Liver (tissue), 8 donors: ENCODE measurements at regions not wholly inside any gene's neighbourhood (a gene's known extent, or its start where the extent isn't known, plus 50 kb on each side); places are given as distances from the start of the nearest gene placed in this dataset.

Source experiments
- DNase-seq: peaks from one replicate; pipeline ENCODE4 v3.0.0-alpha.2; 2017; ENCODE audit warnings: low spot score
- H3K27ac ChIP-seq, 2 donors: one replicate each; pipeline ENCODE4 v1.7.0; 2013; ENCODE audit warnings: inconsistent platforms in 2 of 2, low read length in 2 of 2, control low read depth in 1 of 2, low read depth in 1 of 2, mild to moderate bottlenecking in 1 of 2
- H3K27me3 ChIP-seq, 4 donors: one replicate each; pipeline versions ENCODE4 v1.6.1 to v1.7.0; 2013; ENCODE audit warnings: low read length in 3 of 4, inconsistent platforms in 1 of 4, mild to moderate bottlenecking in 1 of 4, moderate library complexity in 1 of 4; ENCODE audit not compliant: control insufficient read depth in 4 of 4, insufficient read depth in 4 of 4
- H3K36me3 ChIP-seq, 4 donors: one replicate each; pipeline versions ENCODE4 v1.6.1 to v1.7.0; 2013; ENCODE audit warnings: low read length in 3 of 4, mild to moderate bottlenecking in 3 of 4, low read depth in 1 of 4, moderate library complexity in 1 of 4; ENCODE audit not compliant: control insufficient read depth in 4 of 4, insufficient read depth in 3 of 4
- H3K4me1 ChIP-seq, 4 donors: one replicate each; pipeline versions ENCODE4 v1.6.1 to v1.7.0; 2013; ENCODE audit warnings: low read length in 3 of 4, mild to moderate bottlenecking in 3 of 4, moderate library complexity in 1 of 4; ENCODE audit not compliant: control insufficient read depth in 4 of 4, insufficient read depth in 4 of 4
- H3K4me3 ChIP-seq, 3 donors: one replicate each; pipeline versions ENCODE4 v1.6.1 to v1.7.0; 2013; ENCODE audit warnings: low read length in 3 of 3, control low read depth in 1 of 3, low read depth in 1 of 3, mild to moderate bottlenecking in 1 of 3
- H3K9ac ChIP-seq, 2 donors: one replicate each; pipeline ENCODE4 v1.7.0; 2013; ENCODE audit warnings: low read length in 2 of 2, mild to moderate bottlenecking in 2 of 2, moderate library complexity in 2 of 2, control low read depth in 1 of 2, low read depth in 1 of 2
- H3K9me3 ChIP-seq, 4 donors: one replicate each; pipeline versions ENCODE4 v1.6.1 to v1.7.0; 2013; ENCODE audit warnings: low read length in 3 of 4; ENCODE audit not compliant: control insufficient read depth in 4 of 4
- CTCF ChIP-seq: fragments of 150-350 bp; IDR thresholded peaks from 2 replicates; pipeline ENCODE4 v1.5.1; 2017; ENCODE audit warnings: improper control_type of control experiment, low read depth, low read length; ENCODE audit not compliant: missing input control
- EGR1 ChIP-seq, 2 donors: IDR thresholded peaks; 2 replicates each; pipeline ENCODE4 v1.6.1; 2016 to 2018; ENCODE audit warnings: antibody characterized with exemption in 2 of 2, low read depth in 2 of 2
- FOXA1 ChIP-seq: IDR thresholded peaks from 2 replicates; pipeline ENCODE4 v1.6.1; 2016; ENCODE audit warnings: antibody characterized with exemption
- FOXA2 ChIP-seq: IDR thresholded peaks from 2 replicates; pipeline ENCODE4 v1.6.1; 2016; ENCODE audit warnings: antibody characterized with exemption
- GABPA ChIP-seq, 2 donors: IDR thresholded peaks in 1 of 2; conservative IDR thresholded peaks in 1 of 2; 2 replicates each; pipeline ENCODE4 v1.6.1; 2016; ENCODE audit warnings: antibody characterized with exemption in 2 of 2, mild to moderate bottlenecking in 1 of 2, moderate library complexity in 1 of 2
- HNF4A ChIP-seq, 2 donors: conservative IDR thresholded peaks; 2 replicates each; pipeline ENCODE4 v1.6.1; 2016; ENCODE audit warnings: antibody characterized with exemption in 2 of 2, mild to moderate bottlenecking in 2 of 2
- HNF4G ChIP-seq: IDR thresholded peaks from 2 replicates; pipeline ENCODE4 v1.6.1; 2016; ENCODE audit warnings: antibody characterized with exemption
- JUND ChIP-seq, 2 donors: IDR thresholded peaks; 2 replicates each; pipeline ENCODE4 v1.6.1; 2016; ENCODE audit warnings: antibody characterized with exemption in 2 of 2
- MAX ChIP-seq: IDR thresholded peaks from 2 replicates; pipeline ENCODE4 v1.6.1; 2016; ENCODE audit warnings: antibody characterized with exemption
- NR2F2 ChIP-seq: IDR thresholded peaks from 2 replicates; pipeline ENCODE4 v1.6.1; 2016; ENCODE audit warnings: antibody characterized with exemption
- RAD21 ChIP-seq, 2 donors: IDR thresholded peaks; 2 replicates each; pipeline ENCODE4 v1.6.1; 2016; ENCODE audit warnings: antibody characterized with exemption in 2 of 2, mild to moderate bottlenecking in 2 of 2
- RXRA ChIP-seq, 2 donors: IDR thresholded peaks; 2 replicates each; pipeline ENCODE4 v1.6.1; 2017 to 2018; ENCODE audit warnings: antibody characterized with exemption in 2 of 2, mild to moderate bottlenecking in 1 of 2
- SP1 ChIP-seq: IDR thresholded peaks from 2 replicates; pipeline ENCODE4 v1.6.1; 2018; ENCODE audit warnings: antibody characterized with exemption, mild to moderate bottlenecking
- TAF1 ChIP-seq: conservative IDR thresholded peaks from 2 replicates; pipeline ENCODE4 v1.6.1; 2016; ENCODE audit warnings: antibody characterized with exemption, mild to moderate bottlenecking
- YY1 ChIP-seq: IDR thresholded peaks from 2 replicates; pipeline ENCODE4 v1.6.1; 2016; ENCODE audit warnings: antibody characterized with exemption, mild to moderate bottlenecking
- ZBTB33 ChIP-seq: IDR thresholded peaks from 2 replicates; pipeline ENCODE4 v1.6.1; 2016; ENCODE audit warnings: antibody characterized with exemption
- WGBS: extraction: QIAGEN DNeasy Blood & Tissue Kit; methylation state at CpG from one replicate; pipeline ENCODE4 v1.1.7; 2013; 5-methylcytosine and 5-hydroxymethylcytosine counted together
- TF ChIP-seq, protein P1 (sequence below): IDR thresholded peaks from 2 replicates; pipeline ENCODE4 v1.6.1; 2016; ENCODE audit warnings: antibody characterized with exemption
- TF ChIP-seq, protein P2 (sequence below): IDR thresholded peaks from 2 replicates; pipeline ENCODE4 v1.6.1; 2016; ENCODE audit warnings: antibody characterized with exemption, mild to moderate bottlenecking
- donor health status: healthy.
- donor health status: healthy.
- donor health status: healthy.
- donor health status: healthy.
- donor health status: healthy.

- TF ChIP-seq EGR1 (IDR thresholded peaks at IDR 0.05; ENCODE audit: low read depth in 2 of 2) (no peak), FOXA2 (no peak)
Measured at GRCh38 chr3:193085655-193086054, 155.4 kb upstream of the PLAAT1 start (continued).

- no peak overlapping the region for H3K9ac ChIP-seq
- H3K27ac ChIP-seq: no peak overlapping the region
- H3K9me3 ChIP-seq: peaks cover 0 to 9% (median 0%) of the 10 kb centered on the region in 4 donors
- no peak for DNase-seq
- H3K4me1 ChIP-seq: no peaks in the 10 kb centered on the region
- H3K4me3 ChIP-seq: no peak overlapping the region
- TF ChIP-seq RXRA (IDR thresholded peaks at IDR 0.05) (no peak), RAD21 (IDR thresholded peaks at IDR 0.05) (no peak), SP1 (no peak), YY1 (no peak), FOXA2 (no peak), HNF4G (no peak), NR2F2 (no peak), MAX (no peak), CTCF (no peak), TAF1 (no peak), EGR1 (IDR thresholded peaks at IDR 0.05; ENCODE audit: low read depth in 2 of 2) (no peak), JUND (IDR thresholded peaks at IDR 0.05) (no peak), FOXA1 (no peak), GABPA (IDR thresholded peaks at IDR 0.05 in 1 of 2, conservative IDR thresholded peaks at IDR 0.05 in 1 of 2) (no peak), HNF4A (conservative IDR thresholded peaks at IDR 0.05) (no peak), ZBTB33 (no peak)
- TF ChIP-seq, protein P1, sequence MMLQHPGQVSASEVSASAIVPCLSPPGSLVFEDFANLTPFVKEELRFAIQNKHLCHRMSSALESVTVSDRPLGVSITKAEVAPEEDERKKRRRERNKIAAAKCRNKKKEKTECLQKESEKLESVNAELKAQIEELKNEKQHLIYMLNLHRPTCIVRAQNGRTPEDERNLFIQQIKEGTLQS: no peak
- TF ChIP-seq, protein P2, sequence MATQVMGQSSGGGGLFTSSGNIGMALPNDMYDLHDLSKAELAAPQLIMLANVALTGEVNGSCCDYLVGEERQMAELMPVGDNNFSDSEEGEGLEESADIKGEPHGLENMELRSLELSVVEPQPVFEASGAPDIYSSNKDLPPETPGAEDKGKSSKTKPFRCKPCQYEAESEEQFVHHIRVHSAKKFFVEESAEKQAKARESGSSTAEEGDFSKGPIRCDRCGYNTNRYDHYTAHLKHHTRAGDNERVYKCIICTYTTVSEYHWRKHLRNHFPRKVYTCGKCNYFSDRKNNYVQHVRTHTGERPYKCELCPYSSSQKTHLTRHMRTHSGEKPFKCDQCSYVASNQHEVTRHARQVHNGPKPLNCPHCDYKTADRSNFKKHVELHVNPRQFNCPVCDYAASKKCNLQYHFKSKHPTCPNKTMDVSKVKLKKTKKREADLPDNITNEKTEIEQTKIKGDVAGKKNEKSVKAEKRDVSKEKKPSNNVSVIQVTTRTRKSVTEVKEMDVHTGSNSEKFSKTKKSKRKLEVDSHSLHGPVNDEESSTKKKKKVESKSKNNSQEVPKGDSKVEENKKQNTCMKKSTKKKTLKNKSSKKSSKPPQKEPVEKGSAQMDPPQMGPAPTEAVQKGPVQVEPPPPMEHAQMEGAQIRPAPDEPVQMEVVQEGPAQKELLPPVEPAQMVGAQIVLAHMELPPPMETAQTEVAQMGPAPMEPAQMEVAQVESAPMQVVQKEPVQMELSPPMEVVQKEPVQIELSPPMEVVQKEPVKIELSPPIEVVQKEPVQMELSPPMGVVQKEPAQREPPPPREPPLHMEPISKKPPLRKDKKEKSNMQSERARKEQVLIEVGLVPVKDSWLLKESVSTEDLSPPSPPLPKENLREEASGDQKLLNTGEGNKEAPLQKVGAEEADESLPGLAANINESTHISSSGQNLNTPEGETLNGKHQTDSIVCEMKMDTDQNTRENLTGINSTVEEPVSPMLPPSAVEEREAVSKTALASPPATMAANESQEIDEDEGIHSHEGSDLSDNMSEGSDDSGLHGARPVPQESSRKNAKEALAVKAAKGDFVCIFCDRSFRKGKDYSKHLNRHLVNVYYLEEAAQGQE: no peak
- peaks cover 0 to 2% (median 0%) of the 10 kb centered on the region in 4 donors for H3K27me3 ChIP-seq
- H3K36me3 ChIP-seq: no peaks in the 10 kb centered on the region
- 48% methylated on average over 4 of the region's 4 CpGs for WGBS
Measured at GRCh38 chr3:193086681-193087080, 154.3 kb upstream of the PLAAT1 start.
